ENCODE measurements at regions not wholly inside any gene's neighbourhood (a gene's known extent, or its start where the extent isn't known, plus 50 kb on each side); places are given as distances from the start of the nearest gene placed in this dataset.
A peak's percentile ranks its signal among the peaks of the same experiment; 100 is the strongest.

GRCh38 chr4:145308598-145308997 is 128.2 kb upstream of the OTUD4 start (continued):
- TF ChIP-seq BCL3 (IDR thresholded peaks at IDR 0.05; ENCODE audit: borderline replicate concordance, insufficient read depth, low read depth, low read length, poor library complexity, severe bottlenecking) (peak; percentile 56), CBFB (IDR thresholded peaks at IDR 0.05; ENCODE audit: low read depth) (0 out of 2 replicates have a peak, but pooled peaks have one; percentile 42), NR2C1 (IDR thresholded peaks at IDR 0.05) (peak; percentile 47), CBX3 (IDR thresholded peaks at IDR 0.05; ENCODE audit: borderline replicate concordance, low read depth) (no peak), EED (IDR thresholded peaks at IDR 0.05; ENCODE audit: low read depth) (peak; percentile 79), PML (IDR thresholded peaks at IDR 0.05; ENCODE audit: low read length) (peak; percentile 28; the same call in 1 of the 2 replicates)

GRCh38 chr4:145307763-145308430 is 127.5 kb upstream of the OTUD4 start:
- Histone ChIP-seq H3K9me3 (replicated peaks; ENCODE audit: control insufficient read depth, insufficient read depth, low read length) (no peaks in the 10 kb centered on the region; the same call in 2 of the 3 replicates), H3K4me3 (no peak overlapping the region), H3K27me3 (replicated peaks in 1 of 2; ENCODE audit: control insufficient read depth in 2 of 2, insufficient read depth in 2 of 2, low read length in 1 of 2) (no peaks in the 10 kb centered on the region; a peak in 1 of 4 replicates), H3K79me2 (ENCODE audit: control insufficient read depth, insufficient read depth, low read length) (no peaks in the 10 kb centered on the region), H2AFZ (ENCODE audit: control insufficient read depth, low read depth, low read length) (no peak overlapping the region), H3K9ac (ENCODE audit: control insufficient read depth, insufficient read depth, low read length) (no peak overlapping the region), H3K4me1 (ENCODE audit: control insufficient read depth, insufficient read depth, low read length) (no peaks in the 10 kb centered on the region), H3K4me2 (ENCODE audit: control insufficient read depth, insufficient read depth) (no peak overlapping the region), H4K20me1 (ENCODE audit: control insufficient read depth, insufficient read depth) (no peaks in the 10 kb centered on the region), H3K36me3 (ENCODE audit: control insufficient read depth in 2 of 2, insufficient read depth in 2 of 2, low read length in 1 of 2) (no peaks in the 10 kb centered on the region), H3K27ac (ENCODE audit: control insufficient read depth, insufficient read depth) (no peak overlapping the region)
- POLR2A ChIA-PET = interaction anchor here (1.4 kb wide), 1 partner anchor 16 kb away, joined by 3 read pairs; no protein-coding TSS in a partner anchor
- intact Hi-C loops (cut with micrococcal nuclease; ENCODE audit: unreplicated experiment) (no loop called here), in situ Hi-C loops (cut with MboI) (no loop called here)
- peak; percentile 26; the same call in 1 of the 3 replicates for ATAC-seq
- BruUV-seq (replicated peaks) = no TSS peak
- RAD21 ChIA-PET (ENCODE audit: unreplicated experiment) = interaction anchor here (0.6 to 1.0 kb wide), 3 partner anchors 12 to 302 kb away, joined by 3 read pairs; no protein-coding TSS in a partner anchor
- no peak for TF ChIP-seq GATAD2B (conservative IDR thresholded peaks at IDR 0.05; ENCODE audit: low read depth)
- TF ChIP-seq CREM (IDR thresholded peaks at IDR 0.05; ENCODE audit: low read depth) = 0 out of 2 replicates have a peak, but pooled peaks have one; percentile 6
- 0 out of 2 replicates have a peak, but pooled peaks have one; percentile 41 for TF ChIP-seq JUNB (IDR thresholded peaks at IDR 0.05)
- no peak for DNase-seq (ENCODE audit: low read depth, low spot score)
- SMC1A ChIA-PET (ENCODE audit: uncharacterized antibody, unreplicated experiment) = interaction anchor here (1.1 to 1.4 kb wide), 2 partner anchors 8 to 74 kb away, joined by 3 read pairs; no protein-coding TSS in a partner anchor
- no peak for FAIRE-seq
- 17% methylated on average over 4 of the region's 4 CpGs for WGBS (ENCODE audit: insufficient coverage, insufficient replicate concordance, low lambda C conversion rate, missing lambda C conversion rate)
- CTCF ChIA-PET = interaction anchor here (1.1 kb wide), 1 partner anchor 8 kb away, joined by 3 read pairs; no protein-coding TSS in a partner anchor

Measured in GM12878 (cell line).